ENCODE measurements at regions not wholly inside any gene's neighbourhood (a gene's known extent, or its start where the extent isn't known, plus 50 kb on each side); places are given as distances from the start of the nearest gene placed in this dataset.
"Not testable (repeated sequence)": the region's sequence is repeated elsewhere in the genome, so short reads cannot be mapped to it uniquely, and the experiment has no call there.

DNA sequence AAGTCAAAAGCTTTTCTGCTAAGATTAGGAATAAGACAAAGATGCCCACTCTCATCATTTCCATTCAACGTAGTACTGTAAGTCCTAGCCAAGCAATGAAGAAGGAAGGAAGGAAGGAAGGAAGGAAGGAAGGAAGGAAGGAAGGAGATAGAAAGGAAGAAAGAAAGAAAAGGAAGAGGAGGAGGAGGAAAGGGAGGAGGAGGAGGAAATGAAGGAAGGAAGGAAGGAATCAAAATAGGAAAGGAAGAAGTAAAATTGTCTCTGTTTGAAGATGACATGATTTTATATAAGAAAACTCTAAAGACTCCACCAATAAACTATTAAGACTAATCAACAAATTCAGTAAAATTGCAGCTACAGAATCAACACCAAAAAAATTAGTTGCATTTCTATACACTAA, 66.0 kb upstream of the DHRS4 start:
- no peak for DNase-seq (ENCODE audit: low spot score)
- in situ Hi-C loops (cut with HindIII; ENCODE audit: low sequenced_read_pairs), result no loop called here

DNA sequence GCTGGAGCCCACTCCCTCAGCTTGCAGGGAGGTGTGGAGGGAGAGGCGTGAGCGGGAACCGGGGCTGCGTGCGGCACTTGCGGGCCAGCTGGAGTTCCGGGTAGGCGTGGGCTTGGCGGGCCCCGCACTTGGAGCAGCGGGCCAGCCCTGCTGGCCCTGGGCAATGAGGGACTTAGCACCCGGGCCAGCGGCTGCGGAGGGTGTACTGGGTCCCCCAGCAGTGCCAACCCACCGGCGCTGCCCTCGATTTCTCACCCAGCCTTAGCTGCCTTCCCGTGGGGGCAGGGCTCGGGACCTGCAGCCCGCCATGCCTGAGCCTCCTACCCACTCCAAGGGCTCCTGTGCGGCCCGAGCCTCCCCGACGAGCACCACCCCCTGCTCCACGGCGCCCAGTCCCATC, 61.9 kb upstream of the DHRS4 start:
- in situ Hi-C loops (cut with HindIII; ENCODE audit: low sequenced_read_pairs); DNase-seq (ENCODE audit: low spot score): not testable (repeated sequence)

DNA sequence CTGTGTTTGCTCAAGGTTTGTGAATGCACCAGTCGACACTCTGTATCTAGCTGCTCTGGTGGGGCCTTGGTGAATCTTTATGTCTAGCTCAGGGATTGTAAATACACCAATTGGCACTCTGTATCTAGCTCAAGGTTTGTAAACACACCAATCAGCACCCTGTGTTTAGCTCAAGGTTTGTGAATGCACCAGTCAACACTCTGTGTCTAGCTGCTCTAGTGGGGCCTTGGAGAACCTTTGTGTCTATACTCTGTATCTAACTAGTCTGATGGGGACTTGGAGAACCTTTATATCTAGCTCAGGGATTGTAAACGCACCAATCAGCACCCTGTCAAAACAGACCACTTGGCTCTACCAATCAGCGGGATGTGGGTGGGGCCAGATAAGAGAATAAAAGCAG, 61.3 kb upstream of the DHRS4 start:
- in situ Hi-C loops (cut with HindIII; ENCODE audit: low sequenced_read_pairs); DNase-seq (ENCODE audit: low spot score): not testable (repeated sequence)

DNA sequence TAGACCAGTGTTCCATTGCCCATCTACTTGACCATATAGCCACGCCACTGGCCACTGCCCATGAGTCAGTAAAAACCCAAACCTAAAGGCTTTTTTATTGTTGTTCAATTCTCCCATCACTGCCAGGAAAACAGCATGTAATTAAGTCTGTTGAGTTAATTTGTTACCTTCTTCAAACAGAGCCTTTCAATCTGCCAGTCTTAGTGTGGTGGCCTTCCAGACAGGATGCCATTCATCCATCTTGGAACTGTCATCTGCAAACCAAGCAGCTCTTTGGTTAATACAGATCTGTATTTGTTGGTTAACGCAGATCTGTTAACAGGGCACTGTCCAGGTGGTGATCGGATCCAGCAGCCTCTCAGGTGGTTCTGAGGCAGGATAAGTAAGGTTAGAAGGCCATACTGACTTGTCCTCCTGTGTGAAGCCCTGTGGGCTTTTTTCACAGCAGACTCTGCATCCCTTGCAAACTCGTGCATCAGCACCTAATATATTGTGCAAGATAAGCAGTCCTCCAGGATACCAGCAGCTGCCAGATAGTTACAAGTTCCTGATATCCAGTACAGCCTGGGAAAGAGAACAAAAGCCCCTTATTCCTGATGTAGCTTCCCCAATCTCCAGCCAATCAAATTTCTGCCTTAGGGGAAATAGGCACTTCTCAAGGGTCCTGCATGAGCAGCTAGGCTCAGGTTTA, 59.1 kb upstream of the DHRS4 start:
- in situ Hi-C loops (cut with HindIII; ENCODE audit: low sequenced_read_pairs), result no loop called here
- no peak for DNase-seq (ENCODE audit: low spot score)

DNA sequence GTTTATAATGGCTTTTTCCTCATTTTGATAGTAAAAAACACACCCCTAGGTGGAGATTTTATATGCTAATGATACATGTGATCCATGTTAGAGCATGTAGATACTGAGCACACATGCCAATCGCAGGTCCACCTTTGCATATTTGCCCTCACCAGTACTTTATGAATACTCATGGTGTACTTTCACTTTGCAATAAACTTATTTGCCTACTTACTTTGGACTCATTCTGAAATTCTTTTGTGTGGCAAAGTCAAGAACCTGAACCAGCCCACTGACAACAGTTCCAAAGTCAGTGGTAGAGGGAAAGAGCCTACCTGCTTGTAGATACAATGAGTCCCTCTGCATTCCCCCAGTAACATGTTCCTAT, 58.5 kb upstream of the DHRS4 start:
- no peak for DNase-seq (ENCODE audit: low spot score)
- in situ Hi-C loops (cut with HindIII; ENCODE audit: low sequenced_read_pairs), result no loop called here

DNA sequence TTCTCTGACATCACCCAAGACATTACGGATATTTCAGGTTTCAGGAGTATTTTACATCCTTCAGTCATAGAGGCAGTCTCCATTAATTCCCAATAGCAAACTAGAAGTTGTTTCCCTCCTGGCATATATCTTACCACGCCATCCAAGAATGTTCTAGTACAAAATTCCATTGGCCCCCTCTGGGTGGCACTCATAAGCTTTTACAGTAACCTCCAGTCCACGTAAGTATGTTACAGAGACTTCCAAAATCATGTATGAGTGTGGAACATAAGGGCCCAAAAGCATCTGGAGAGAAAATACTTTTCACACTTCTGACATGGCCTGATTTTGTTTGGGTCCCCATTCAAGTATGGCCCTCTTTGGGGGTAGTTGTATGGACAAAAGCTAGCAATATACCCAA, 58.1 kb upstream of the DHRS4 start:
- in situ Hi-C loops (cut with HindIII; ENCODE audit: low sequenced_read_pairs), result no loop called here

DNA sequence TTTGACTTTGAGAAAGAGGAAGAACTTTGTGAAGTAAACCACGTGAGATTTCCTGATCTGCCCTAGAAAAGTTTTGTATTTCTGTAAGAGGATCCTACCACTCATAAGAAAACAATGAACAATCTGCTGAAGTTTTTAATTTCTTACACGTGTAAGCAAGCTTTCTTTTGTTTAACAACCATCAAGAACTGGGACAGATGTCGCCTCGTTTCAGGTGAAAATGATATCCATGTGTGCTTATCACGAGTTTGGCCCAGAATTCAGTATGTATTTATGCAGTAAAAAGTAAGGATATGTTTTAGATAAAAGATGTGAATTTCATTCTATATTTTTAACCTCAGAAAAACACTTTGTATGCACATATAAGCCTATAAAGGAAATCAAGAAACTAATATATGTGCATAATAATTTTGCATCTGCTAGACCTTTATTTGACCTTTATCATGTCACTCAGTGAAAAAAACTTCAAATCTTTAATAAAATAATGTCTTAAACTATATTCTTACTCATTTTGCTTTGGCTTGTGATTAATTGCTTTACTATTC, 56.9 kb upstream of the DHRS4 start:
- DNase-seq (ENCODE audit: low spot score), result no peak
- in situ Hi-C loops (cut with HindIII; ENCODE audit: low sequenced_read_pairs), result no loop called here

More for the DNA sequence above, 58.1 kb upstream of the DHRS4 start:
- DNase-seq (ENCODE audit: low spot score), result peak; percentile 30

DNA sequence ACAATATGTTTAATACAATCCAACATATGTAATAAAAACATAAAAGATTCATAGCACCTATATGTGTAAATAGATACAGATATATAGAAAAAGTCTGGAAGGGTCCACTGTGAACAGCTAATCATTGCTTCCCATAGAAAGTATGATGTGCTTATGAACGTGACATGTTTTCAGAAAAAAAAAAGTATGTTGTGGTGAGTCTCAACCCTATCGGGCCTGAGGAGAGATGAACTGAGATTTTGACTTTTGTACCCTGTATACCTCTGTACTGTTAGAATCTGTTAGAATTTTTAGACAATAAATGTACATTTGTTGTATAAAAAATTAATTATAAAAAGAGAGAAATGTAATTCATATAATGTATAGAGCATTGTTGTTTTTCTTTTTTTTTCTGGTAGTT, 56.3 kb upstream of the DHRS4 start:
- DNase-seq (ENCODE audit: low spot score), result not testable (repeated sequence)

DNA sequence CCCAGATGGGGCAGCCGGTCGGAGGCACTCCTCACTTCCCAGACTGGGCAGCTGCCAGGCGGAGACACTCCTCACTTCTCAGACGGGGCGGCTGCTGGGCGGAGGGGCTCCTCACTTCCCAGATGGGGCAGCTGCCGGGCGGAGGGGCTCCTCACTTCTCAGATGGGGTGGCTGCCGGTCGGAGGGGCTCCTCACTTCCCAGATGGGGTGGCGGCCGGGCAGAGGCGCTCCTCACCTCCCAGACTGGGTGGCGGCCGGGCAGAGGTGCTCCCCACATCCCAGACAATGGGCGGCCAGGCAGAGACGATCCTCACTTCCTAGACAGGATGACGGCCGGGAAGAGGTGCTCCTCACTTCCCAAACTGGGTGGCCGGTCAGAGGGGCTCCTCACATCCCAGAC, 55.2 kb upstream of the DHRS4 start:
- in situ Hi-C loops (cut with HindIII; ENCODE audit: low sequenced_read_pairs), result not testable (repeated sequence)

More for the DNA sequence above, 56.3 kb upstream of the DHRS4 start:
- in situ Hi-C loops (cut with HindIII; ENCODE audit: low sequenced_read_pairs), result not testable (repeated sequence)

DNA sequence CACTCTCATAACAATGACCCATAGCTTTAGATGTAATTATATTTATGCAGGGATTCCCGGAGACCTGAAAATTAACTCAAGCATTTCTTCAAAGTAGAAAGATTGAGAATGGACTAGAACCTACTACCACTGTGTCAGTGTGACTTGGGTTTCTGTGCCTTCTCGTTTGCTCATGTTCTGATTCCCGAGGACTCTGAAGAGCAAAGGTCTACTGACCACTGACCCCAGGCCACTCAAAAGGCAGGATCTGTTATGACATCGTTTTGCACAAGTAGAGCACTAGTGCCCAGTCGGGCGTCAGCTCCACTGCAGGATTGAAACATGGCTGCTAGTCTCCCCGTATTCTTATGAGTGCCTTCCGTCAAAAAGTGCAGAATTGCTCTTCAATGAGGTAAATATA, 53.8 kb upstream of the DHRS4 start:
- no peak for DNase-seq (ENCODE audit: low spot score)
- in situ Hi-C loops (cut with HindIII; ENCODE audit: low sequenced_read_pairs), result no loop called here

More for the DNA sequence above, 55.2 kb upstream of the DHRS4 start:
- DNase-seq (ENCODE audit: low spot score), result not testable (repeated sequence)

DNA sequence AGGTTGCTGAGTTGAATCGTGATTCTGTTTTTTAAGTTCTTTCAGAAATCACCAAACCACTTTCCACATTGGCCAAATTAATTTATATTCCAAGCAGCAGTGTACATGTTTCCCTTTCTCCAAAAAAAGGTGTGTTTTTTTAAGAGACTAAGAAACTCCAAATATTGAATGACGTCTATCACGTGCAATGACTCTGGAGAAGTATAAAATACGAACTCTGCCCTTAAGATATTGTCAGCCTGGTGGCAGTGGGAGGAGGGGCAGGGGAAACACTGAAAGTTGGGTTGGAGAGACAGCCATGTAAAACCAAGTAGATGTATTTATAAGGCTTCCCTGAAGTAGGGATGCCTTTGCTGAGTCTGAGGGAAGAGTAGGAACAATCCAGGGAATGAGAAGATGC, 50.1 kb upstream of the DHRS4 start:
- in situ Hi-C loops (cut with HindIII; ENCODE audit: low sequenced_read_pairs), result no loop called here
- DNase-seq (ENCODE audit: low spot score), result no peak
